Type B pancreatic cell (in vitro differentiated cells): ENCODE measurements at regions not wholly inside any gene's neighbourhood (a gene's known extent, or its start where the extent isn't known, plus 50 kb on each side); places are given as distances from the start of the nearest gene placed in this dataset.

Experiments
- DNase-seq: peaks from one replicate; pipeline ENCODE4 v3.0.0; 2021; ENCODE audit warnings: mixed read lengths; ENCODE audit not compliant: unreplicated experiment; ENCODE audit errors: extremely low spot score
- H3K27ac Mint-ChIP-seq: 2 replicates; pipeline ENCODE4 v1.8.0; 2021; ENCODE audit warnings: mild to moderate bottlenecking, mixed read lengths
- H3K27me3 Mint-ChIP-seq: 2 replicates; pipeline ENCODE4 v1.8.0; 2021; ENCODE audit warnings: mixed read lengths
- H3K36me3 Mint-ChIP-seq: 2 replicates; pipeline ENCODE4 v1.8.0; 2021; ENCODE audit warnings: mixed read lengths
- H3K4me1 Mint-ChIP-seq: one replicate; pipeline ENCODE4 v1.8.0; 2021; ENCODE audit warnings: mixed read lengths; ENCODE audit not compliant: unreplicated experiment
- H3K4me3 Mint-ChIP-seq: 2 replicates; pipeline ENCODE4 v1.8.0; 2021; ENCODE audit warnings: mild to moderate bottlenecking, mixed read lengths
- H3K9me3 Mint-ChIP-seq: 2 replicates; pipeline ENCODE4 v1.8.0; 2021; ENCODE audit warnings: mixed read lengths
- TF ChIP-seq, protein P1 (sequence below): fragments of 200-600 bp; sonication (generic); conservative IDR thresholded peaks from 2 replicates; pipeline ENCODE4 v1.5.0; 2021; ENCODE audit warnings: antibody characterized with exemption, mild to moderate bottlenecking

DNA sequence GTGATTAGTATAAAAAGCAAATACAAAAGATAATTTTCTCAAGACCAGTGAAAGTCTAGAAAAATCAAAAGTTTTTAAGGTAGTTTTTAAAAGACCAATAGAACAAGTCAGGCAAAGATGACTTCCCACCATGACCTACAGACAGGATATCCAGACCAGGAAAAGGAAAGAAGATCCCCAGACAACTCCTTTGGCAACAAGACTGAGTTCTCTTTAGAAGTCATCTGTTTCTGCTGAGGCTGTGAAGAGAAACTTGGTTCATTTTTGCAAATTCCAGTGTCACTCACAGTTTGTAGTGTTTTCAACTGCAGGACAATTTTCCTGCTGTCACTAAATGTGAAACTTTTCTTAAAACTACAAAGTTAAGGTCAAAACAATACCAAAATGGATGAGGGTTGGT lies 240.9 kb upstream of the SIX2 start:
- Mint-ChIP-seq H3K4me3 (no peak overlapping the region), H3K27me3 (peaks cover 25% of the 10 kb centered on the region), H3K36me3 (no peaks in the 10 kb centered on the region), H3K27ac (no peak overlapping the region), H3K9me3 (peaks cover 5% of the 10 kb centered on the region), H3K4me1 (no peaks in the 10 kb centered on the region)
- DNase-seq, result no peak
- TF ChIP-seq, protein P1, sequence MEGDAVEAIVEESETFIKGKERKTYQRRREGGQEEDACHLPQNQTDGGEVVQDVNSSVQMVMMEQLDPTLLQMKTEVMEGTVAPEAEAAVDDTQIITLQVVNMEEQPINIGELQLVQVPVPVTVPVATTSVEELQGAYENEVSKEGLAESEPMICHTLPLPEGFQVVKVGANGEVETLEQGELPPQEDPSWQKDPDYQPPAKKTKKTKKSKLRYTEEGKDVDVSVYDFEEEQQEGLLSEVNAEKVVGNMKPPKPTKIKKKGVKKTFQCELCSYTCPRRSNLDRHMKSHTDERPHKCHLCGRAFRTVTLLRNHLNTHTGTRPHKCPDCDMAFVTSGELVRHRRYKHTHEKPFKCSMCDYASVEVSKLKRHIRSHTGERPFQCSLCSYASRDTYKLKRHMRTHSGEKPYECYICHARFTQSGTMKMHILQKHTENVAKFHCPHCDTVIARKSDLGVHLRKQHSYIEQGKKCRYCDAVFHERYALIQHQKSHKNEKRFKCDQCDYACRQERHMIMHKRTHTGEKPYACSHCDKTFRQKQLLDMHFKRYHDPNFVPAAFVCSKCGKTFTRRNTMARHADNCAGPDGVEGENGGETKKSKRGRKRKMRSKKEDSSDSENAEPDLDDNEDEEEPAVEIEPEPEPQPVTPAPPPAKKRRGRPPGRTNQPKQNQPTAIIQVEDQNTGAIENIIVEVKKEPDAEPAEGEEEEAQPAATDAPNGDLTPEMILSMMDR, result no peak

DNA sequence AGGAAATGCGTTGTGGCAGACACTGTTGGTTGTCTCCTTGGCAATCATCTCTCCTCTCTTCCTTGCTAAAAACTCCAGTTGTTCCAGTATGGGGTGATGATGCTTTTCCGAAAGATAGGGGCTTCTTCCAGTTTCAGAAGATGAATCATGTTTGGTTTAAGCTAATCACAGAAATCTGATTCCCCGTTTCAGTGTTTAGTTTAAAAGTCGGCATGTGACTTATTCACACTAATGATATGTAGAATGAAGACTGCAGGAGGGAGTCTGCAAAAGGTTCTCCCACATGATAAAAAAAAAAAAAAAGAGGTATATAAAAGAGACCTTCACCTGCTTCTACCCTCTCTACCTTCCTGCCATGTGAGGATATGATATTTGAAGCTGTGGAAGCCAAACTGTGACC lies 239.0 kb upstream of the SIX2 start:
- no peak for DNase-seq
- Mint-ChIP-seq H3K4me3 (no peak overlapping the region), H3K9me3 (peaks cover 5% of the 10 kb centered on the region), H3K4me1 (no peaks in the 10 kb centered on the region), H3K36me3 (no peaks in the 10 kb centered on the region), H3K27ac (no peak overlapping the region), H3K27me3 (peaks cover 20% of the 10 kb centered on the region)
- TF ChIP-seq, protein P1, result no peak

DNA sequence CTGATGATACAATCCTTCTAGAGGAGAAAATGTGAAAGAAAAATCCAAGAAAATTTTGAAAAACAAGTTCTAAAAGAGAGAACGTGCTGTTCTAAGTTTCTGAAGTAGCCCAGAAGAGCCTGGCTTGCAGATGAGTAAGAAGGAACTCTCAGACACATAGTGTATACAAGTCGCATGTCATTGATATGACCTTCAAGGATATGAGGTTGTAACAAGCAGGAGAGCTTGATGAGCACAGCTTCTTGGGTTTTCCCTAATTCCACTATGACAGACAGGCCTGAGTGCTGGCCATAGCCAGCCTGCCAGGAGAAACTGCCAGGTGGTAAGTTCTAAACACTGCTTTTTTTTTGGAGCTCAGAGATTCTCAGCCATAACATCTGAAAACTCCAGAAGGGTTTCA lies 235.7 kb upstream of the SIX2 start:
- Mint-ChIP-seq H3K27ac (no peak overlapping the region), H3K36me3 (no peaks in the 10 kb centered on the region), H3K4me1 (peaks cover 15% of the 10 kb centered on the region), H3K9me3 (no peaks in the 10 kb centered on the region), H3K4me3 (no peak overlapping the region), H3K27me3 (peaks cover 15% of the 10 kb centered on the region)
- DNase-seq, result no peak
- TF ChIP-seq, protein P1, result no peak

DNA sequence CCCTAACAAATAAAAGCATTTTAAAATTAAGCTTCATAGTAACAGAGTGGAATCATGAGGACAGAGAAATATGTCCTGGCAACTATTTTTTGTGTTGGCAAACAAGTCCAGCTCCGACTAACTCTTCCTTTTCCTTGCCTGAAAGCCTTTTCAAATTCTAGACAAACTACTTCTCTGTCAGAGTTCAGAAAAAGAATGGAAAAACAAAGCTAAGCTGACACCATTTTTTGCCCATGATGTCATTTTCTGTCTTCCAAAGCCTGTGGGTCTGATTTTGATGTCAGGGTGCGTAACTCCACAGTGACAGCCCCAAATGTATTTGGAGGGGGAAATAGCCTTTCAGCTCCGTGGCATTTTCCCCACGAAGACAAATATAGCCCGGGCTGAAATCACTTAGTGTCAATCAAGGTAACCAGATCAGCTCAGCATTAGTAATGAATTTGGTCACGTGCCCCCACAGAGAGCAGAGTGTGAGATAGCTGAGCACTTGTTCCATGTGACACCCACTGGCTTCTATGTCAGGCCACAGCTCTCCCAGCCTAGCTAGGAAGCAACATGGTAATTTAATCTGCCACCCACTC lies 233.0 kb upstream of the SIX2 start:
- TF ChIP-seq, protein P1, result no peak
- H3K27me3 Mint-ChIP-seq, result peaks cover 3% of the 10 kb centered on the region
- H3K27ac Mint-ChIP-seq, result peak overlapping the region; percentile 82
- H3K4me3 Mint-ChIP-seq, result no peak overlapping the region
- H3K4me1 Mint-ChIP-seq, result peaks cover 15% of the 10 kb centered on the region
- H3K9me3 Mint-ChIP-seq, result no peaks in the 10 kb centered on the region
- no peak for DNase-seq
- H3K36me3 Mint-ChIP-seq, result no peaks in the 10 kb centered on the region

DNA sequence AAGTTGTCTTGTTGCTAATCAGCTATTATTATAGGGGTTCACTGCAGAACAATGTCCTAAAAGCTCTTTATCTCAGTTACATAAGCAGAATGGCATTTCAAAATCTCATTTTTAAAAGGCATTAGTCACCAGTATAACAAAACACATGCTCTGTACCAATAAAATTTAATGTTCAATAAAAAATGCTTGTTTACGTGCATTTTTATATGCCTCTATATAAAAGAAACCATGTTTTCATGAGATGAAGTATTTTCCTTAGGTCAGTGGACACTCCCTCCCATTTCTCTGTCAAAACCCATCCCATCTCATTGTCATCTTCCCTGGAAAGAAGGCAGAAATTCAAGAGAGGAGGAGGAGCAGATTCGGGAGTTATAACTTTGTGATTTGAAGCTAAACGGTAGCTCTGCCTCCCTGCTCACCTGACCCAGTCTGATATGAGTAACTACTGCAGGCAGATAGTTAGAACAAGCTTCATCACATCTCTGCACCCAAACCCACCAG lies 231.9 kb upstream of the SIX2 start:
- Mint-ChIP-seq H3K4me3 (no peak overlapping the region), H3K36me3 (no peaks in the 10 kb centered on the region), H3K27ac (no peak overlapping the region), H3K9me3 (no peaks in the 10 kb centered on the region), H3K4me1 (peaks cover 20% of the 10 kb centered on the region), H3K27me3 (peaks cover 3% of the 10 kb centered on the region)
- DNase-seq, result no peak
- TF ChIP-seq, protein P1, result no peak
